Left lung (tissue), 4 donors: ENCODE measurements at regions not wholly inside any gene's neighbourhood (a gene's known extent, or its start where the extent isn't known, plus 50 kb on each side); places are given as distances from the start of the nearest gene placed in this dataset.

Experiments
- ATAC-seq: fragments of 200-7000 bp; cut with Tn5 transposase; one replicate; pipeline ENCODE4 v1.9.1; 2020; ENCODE audit warnings: moderate library complexity
- DNase-seq, 4 donors: peaks; one replicate each; pipeline ENCODE4 v3.0.0-alpha.2; 2013 to 2020
- H3K27ac ChIP-seq, 2 donors: fragments of 200-600 bp; sonication (generic) in 1 of 2; one replicate each; pipeline versions ENCODE4 v1.5.0 to v1.8.0; 2020 to 2021
- H3K27me3 ChIP-seq, 2 donors: fragments of 200-600 bp; sonication (generic) in 1 of 2; one replicate each; pipeline versions ENCODE4 v1.5.0 to v1.8.0; 2020 to 2021
- H3K36me3 ChIP-seq, 2 donors: fragments of 200-600 bp; sonication (generic) in 1 of 2; one replicate each; pipeline versions ENCODE4 v1.5.0 to v1.8.0; 2020 to 2021
- H3K4me1 ChIP-seq, 2 donors: fragments of 200-600 bp; one replicate each; pipeline ENCODE4 v1.8.0; 2021
- H3K4me3 ChIP-seq, 2 donors: fragments of 200-600 bp; sonication (generic) in 1 of 2; one replicate each; pipeline versions ENCODE4 v1.5.0 to v1.8.0; 2020 to 2021; ENCODE audit warnings: mild to moderate bottlenecking in 1 of 2
- H3K9me3 ChIP-seq, 2 donors: fragments of 200-600 bp; sonication (generic) in 1 of 2; one replicate each; pipeline versions ENCODE4 v1.5.0 to v1.8.0; 2020 to 2021
- CTCF ChIP-seq, 2 donors: fragments of 200-600 bp; sonication (generic) in 1 of 2; IDR thresholded peaks; one replicate each; pipeline versions ENCODE4 v1.5.0 to v1.8.0; 2021; ENCODE audit warnings: antibody characterized with exemption in 2 of 2
- intact Hi-C, 2 donors: fragments of 100-400 bp; cut with DNase I; formaldehyde crosslinking; loops; one replicate each; pipeline versions ENCODE4 v1.11.2 to v1.14.2; 2022
- donor health status: DM: no; HTN: yes; CAD: no.
- donor health status: DM: no; HTN: no; CAD: no.

- DNase-seq (no peak), ATAC-seq (no peak)
- Histone ChIP-seq H3K36me3 (no peaks in the 10 kb centered on the region), H3K27me3 (no peaks in the 10 kb centered on the region), H3K9me3 (peaks cover 0 to 18% of the 10 kb centered on the region in 2 donors), H3K4me1 (no peaks in the 10 kb centered on the region), H3K27ac (no peak overlapping the region), H3K4me3 (no peak overlapping the region)
- no peak for TF ChIP-seq CTCF (IDR thresholded peaks at IDR 0.05)
- intact Hi-C loops, result no loop called here
Measured at GRCh38 chr7:153386556-153386955, 627.0 kb downstream of the ACTR3B start.

GRCh38 chr7:153388611-153389010 lies 629.1 kb downstream of the ACTR3B start:
- Histone ChIP-seq H3K9me3 (peaks cover 0 to 33% of the 10 kb centered on the region in 2 donors), H3K27me3 (no peaks in the 10 kb centered on the region), H3K4me3 (no peak overlapping the region), H3K27ac (no peak overlapping the region), H3K4me1 (no peaks in the 10 kb centered on the region), H3K36me3 (no peaks in the 10 kb centered on the region)
- TF ChIP-seq CTCF (IDR thresholded peaks at IDR 0.05), result no peak
- intact Hi-C loops, result no loop called here
- DNase-seq (no peak), ATAC-seq (no peak)

GRCh38 chr7:153389261-153389660 lies 629.7 kb downstream of the ACTR3B start:
- no peak for TF ChIP-seq CTCF (IDR thresholded peaks at IDR 0.05)
- no peaks in the 10 kb centered on the region for H3K36me3 ChIP-seq
- H3K9me3 ChIP-seq, result peaks cover 0 to 38% of the 10 kb centered on the region in 2 donors
- DNase-seq (no peak), ATAC-seq (peak; percentile 79)
- no peak overlapping the region for H3K4me3 ChIP-seq
- no peak overlapping the region for H3K27ac ChIP-seq
- H3K4me1 ChIP-seq, result no peaks in the 10 kb centered on the region
- H3K27me3 ChIP-seq, result no peaks in the 10 kb centered on the region
- intact Hi-C loops, result no loop called here

- TF ChIP-seq CTCF (IDR thresholded peaks at IDR 0.05), result no peak
- Histone ChIP-seq H3K9me3 (peaks cover 0 to 38% of the 10 kb centered on the region in 2 donors), H3K4me3 (no peak overlapping the region), H3K27ac (no peak overlapping the region), H3K36me3 (no peaks in the 10 kb centered on the region), H3K4me1 (no peaks in the 10 kb centered on the region), H3K27me3 (no peaks in the 10 kb centered on the region)
- intact Hi-C loops, result no loop called here
- ATAC-seq (no peak), DNase-seq (no peak)
Measured at GRCh38 chr7:153390955-153391354, 631.4 kb downstream of the ACTR3B start.

- TF ChIP-seq CTCF (IDR thresholded peaks at IDR 0.05), result no peak
- no peak overlapping the region for H3K27ac ChIP-seq
- peaks cover 0 to 38% of the 10 kb centered on the region in 2 donors for H3K9me3 ChIP-seq
- no peaks in the 10 kb centered on the region for H3K4me1 ChIP-seq
- intact Hi-C loops, result no loop called here
- no peaks in the 10 kb centered on the region for H3K36me3 ChIP-seq
- no peaks in the 10 kb centered on the region for H3K27me3 ChIP-seq
- H3K4me3 ChIP-seq, result no peak overlapping the region
- ATAC-seq (no peak), DNase-seq (no peak)
Measured at GRCh38 chr7:153392726-153393125, 633.2 kb downstream of the ACTR3B start.
